Activated CD4-positive, alpha-beta T cell treated with anti-CD3 and anti-CD28 coated beads, Interleukin-2, amount 50 U/mL, for 1 hour (primary cell): ENCODE measurements at regions not wholly inside any gene's neighbourhood (a gene's known extent, or its start where the extent isn't known, plus 50 kb on each side); places are given as distances from the start of the nearest gene placed in this dataset.

Source experiments
- DNase-seq: peaks from one replicate; pipeline ENCODE4 v3.0.0-alpha.2; 2020

DNA sequence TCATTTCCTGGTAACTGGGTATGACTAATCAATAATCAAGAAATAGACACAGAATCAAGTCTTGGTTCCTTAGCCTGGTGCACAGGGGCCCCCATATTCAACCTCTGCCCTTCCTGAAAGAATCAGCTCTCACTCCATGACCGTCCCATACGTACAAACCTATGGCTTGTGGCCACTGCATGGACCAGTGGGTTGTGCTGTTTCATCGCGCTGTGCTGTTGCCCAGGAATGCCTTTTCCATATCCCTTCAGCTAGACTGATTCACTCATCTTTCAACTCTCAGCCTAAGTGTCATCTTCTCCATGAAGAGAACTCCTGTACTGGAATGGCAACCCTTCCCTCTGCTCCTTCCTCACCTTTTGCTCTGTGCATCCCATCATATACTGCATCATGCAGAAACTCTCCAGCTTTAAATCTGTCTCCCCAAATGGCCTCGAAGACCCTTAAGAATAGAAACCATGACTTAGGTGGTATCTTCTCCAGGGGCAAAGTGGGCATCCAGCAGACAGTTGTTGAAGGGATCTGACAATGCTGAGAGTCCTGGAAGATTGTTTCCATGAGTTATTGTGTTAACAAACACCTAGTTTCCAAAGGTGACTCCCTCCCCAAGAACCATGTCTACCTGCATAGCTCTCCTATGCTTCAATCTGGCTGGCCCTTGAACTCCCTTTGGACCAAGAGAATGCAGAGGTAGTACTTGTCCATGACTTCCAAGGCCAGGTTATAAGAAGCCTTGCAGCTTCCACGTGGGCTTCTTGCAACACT lies 180.8 kb downstream of the ACTL7B start:
- no peak for DNase-seq

DNA sequence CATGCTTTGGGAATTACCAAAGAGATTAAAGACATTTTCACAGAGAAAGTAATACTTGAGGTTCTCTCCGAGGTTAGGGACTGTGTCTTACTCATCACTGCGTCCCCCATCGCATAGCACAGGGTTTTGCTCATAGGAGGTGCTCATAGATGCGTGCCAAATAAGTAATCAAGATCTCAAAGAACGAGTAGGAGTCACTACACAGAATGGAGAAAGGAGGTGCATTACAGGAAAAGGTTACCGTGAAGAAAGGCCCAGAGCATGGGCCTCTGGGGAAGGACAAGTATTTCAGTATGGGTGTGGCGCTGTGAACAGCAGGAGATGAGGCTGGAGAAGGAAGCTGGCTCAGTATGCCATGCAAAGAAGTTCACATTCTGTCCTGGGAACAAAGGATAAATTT lies 182.4 kb downstream of the ACTL7B start:
- DNase-seq, result no peak

DNA sequence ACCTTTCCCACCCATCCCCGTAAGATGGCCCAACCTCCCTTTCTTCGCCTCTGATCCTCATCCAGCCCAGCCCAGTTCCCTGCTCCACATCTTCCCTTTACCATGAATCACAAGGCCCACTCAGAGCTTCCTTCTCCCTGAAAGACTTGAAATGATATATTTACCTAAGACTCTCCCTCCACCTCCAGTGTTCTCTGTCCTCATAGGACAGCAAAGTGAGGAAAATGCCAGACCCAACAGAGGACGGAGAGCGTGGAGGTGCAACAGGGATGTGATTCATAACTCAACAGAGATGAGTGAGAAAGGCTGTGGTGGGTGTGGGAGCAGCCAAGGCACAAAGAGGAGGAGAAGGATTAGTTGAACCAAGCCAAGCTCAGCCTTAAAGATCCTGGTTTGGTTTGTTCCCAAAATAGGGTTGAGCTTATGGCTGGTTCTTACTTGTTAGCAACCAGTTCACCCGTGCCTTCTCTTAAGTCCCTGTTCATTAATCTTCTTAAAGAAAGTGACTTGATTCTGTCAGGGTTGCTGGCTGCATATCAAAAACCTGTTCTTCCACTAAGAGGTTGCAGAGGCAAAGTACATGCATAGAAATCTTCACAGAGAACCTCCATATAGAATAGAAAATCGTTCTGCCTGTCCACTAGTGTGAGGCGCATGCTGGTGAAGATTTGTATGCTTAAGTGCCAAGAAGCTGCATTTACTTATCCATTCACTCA lies 183.2 kb downstream of the ACTL7B start:
- no peak for DNase-seq

DNA sequence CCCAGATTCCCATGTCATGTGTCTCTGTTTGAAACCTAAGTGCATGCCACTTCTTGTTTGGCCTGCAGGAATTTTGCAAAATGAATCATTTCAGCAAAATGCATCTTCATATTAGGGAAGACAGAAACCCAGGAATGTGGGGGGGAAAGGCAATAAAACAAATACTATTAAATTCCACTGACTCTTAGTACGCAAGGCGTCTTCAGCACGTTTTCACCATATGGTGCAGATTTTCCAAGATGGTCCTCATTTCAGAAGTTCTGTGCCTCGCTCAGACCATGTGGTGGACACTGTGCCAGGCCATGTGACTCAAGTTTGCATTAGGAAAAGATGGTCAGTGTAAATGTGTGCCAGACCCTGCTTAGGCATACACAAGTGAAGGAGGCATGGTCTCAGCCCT lies 184.0 kb downstream of the ACTL7B start:
- no peak for DNase-seq

DNA sequence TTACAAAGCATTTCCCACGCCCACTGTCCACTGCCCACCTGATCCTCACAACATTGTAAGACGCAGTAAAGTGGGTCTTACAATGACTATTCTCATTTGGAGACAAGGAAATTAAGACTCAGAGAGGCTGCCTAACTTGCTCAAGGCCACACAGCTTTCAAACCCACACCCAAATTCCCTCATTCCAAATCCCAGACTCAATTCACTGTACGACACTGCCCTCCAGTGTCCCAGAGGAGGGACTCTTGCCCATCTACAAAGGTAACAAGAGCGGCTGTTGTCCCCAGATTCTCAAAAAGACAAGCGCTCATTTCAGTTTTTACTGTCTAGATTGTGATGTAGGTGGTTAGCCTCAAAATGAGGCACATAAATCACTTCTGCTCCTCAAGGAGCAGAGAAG lies 184.6 kb downstream of the ACTL7B start:
- DNase-seq, result no peak

DNA sequence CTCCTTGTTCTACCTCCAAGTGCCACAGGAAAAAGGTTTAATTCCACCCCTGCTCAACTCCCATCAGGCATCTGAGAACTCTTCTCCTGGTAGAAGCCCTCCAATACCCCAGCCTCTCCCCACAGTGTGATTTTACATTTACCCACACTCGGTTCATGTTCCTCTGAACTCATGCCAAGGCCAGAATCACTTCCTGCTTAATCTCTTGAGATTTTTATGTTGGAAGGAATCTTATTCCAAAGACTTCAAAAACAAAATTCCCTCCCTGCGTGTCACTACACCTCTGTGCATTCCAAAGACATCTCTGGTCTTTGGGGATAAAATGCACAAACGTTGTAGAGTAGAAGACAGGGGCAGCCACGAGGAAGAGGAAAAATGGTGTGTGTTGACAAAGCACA lies 186.8 kb downstream of the ACTL7B start:
- no peak for DNase-seq

DNA sequence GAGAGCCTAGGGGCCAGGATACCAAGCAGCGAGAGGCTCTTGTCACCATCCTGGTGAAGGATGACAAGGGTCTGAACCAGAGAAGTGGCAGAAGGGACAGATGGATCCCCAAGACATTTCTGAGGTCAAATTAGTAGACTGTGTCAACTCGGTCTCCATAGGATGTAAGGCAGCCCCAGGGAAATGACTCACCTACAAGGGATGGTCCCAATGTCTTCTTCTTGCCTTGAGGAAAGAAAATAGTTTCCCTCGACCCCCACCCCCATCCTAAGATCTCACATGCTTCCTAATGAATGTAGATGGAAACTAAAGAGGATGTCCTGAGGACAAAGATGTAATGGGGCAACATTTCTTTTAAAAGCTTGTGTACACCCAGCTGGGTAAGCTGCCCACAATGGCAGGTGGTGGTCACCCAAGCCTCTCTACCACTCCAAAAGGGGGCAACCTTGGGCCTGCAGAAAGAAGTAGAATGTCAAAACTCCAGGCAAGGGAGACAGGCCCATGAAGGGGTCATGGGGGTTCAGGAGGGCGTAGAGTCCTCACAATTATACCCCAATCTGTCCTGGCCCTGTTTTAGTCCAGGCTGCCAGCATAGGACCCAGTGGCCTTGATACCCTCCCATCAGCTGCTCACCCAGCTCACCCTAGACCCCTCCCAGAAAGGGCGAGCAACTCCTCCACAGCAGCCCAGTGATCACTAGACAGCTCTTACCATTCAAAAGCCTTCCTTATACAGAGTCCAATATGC lies 187.4 kb downstream of the ACTL7B start:
- DNase-seq, result no peak

DNA sequence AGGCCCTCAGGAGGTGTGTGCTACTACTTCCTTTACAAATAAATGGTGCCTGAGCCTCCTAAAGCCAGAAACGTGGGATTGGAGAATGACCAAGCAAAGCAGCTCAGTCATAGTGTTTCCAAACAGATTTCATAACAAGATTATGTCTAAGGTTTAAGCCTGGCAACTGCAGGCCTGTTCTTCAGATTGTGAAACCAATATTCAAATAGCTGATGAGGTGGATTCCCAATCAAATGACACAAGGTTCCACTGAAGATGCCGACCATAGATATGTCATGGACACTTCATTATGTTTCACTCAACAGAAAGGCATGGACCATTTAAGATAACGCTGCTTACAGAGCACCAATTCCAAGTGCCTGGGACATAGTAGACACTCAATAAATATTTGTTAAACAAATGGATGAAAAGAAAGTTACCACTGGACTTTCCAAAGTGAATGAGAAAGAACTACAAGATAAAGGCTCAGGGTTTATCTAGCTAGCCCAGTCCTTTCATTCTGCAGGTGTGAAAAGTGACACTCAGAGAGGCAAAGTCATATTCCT lies 189.5 kb downstream of the ACTL7B start:
- DNase-seq, result no peak

DNA sequence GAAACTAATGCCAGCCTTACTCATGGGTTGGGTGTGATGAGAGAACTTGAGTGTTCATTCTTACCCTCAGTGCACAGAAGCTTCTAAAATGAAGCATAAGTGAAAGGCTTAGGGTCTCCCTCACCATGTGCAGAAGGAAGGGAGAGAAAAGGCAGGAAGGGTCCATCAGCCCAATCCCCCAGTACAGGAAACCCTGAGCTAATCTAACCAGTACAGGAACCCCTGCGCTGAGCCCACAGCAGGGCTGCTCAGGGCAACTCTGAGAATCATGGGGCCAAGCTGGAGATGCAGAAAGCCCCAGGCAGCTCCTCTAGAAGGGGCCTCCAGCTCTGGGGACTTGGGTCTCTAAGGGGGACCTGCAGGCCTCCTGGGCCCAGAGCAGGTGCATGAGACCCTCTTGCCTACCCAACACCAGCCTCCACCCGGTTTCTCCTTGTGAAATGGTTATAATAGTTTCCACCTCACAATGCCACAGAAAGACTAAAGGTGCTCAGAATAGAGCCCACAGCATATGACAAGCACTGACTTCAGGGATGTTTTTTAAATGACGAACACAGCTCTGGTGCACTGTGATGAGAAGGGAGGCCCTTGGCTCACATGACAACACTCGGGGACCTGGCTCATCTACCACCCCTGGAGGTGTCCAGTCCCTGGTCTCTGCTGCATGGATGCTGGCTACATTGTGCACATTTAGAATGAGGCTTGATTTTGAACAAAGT lies 190.1 kb downstream of the ACTL7B start:
- DNase-seq, result no peak

DNA sequence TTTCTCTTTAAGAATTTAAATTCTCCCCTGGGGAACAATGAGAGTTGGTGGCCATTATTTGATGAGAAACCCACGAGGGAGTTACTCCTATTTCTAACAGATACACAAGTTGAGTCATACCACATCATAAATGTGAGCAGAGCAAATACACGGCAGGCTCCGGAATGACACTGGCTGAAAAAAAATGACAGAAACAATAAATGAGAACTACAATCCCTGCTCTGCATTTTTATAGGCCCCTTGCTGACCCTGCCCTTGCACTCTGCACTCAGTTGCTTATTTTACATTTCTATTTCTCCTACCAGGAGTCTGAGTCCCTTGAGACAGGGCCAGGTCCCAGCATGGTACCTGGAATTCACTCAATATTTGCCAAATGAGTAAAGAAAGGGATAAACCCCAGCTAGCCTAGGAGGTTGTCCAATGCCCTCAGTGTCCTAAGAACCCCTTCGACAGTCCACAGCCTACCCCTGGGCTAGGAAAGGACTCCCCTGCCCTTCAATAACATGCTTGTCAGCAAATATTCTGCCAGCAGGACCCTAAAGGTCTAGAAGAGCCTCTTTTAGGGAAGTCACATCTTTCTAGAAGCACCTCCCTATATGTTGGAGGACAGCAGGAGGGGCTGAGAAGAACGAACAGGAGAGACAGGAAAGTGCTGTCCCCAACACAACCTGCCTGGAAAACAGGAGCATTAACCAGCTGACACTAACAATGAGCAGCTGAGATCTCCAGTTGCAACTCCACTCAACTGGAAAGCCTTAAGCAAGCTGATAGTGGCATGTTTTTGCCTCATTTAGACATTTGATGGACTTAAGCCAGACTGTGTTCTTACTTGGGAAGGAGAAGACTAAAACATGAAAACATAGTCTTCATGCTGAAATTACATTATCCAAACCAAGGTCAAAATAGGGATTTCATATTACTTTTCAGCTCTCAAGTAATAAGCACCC lies 191.2 kb downstream of the ACTL7B start:
- DNase-seq, result no peak

DNA sequence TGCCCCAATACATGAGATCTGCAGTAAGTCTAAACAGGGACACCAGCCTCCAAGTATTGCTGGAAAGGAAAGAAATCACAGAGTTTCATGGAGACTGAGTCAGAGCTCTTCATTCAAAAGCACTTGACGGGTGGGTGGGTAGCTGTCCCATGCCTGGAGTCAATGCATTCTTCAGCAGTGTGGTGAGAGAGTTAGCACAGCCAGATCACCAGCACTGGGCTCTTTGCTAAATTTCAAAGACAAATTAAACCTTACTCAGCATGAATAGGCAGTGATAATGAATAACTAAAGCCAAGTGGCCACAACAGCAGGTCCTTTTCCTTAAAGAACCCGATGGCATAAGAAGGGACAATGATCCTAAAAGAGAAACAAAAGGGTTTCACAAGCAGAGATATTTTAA lies 192.4 kb downstream of the ACTL7B start:
- DNase-seq, result no peak

DNA sequence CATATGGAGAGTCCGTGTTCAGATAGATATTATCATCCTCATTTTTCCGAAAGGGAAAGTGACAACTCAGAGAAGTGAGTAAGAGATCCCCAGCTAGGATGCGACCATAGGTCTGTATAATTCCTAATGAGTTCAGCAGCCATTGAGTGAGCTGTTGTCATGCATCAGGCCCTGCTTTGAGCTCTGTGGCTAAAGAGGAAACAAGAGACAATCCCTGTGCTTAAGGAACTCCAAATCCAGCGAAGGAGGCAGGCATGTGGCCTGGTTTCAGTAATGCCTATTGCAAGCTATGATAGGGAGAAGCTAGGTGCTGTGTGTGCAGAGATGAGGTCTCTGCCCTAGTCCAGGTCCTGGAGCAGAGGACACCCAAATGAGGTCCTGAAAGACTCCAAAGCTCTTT lies 192.8 kb downstream of the ACTL7B start:
- no peak for DNase-seq

DNA sequence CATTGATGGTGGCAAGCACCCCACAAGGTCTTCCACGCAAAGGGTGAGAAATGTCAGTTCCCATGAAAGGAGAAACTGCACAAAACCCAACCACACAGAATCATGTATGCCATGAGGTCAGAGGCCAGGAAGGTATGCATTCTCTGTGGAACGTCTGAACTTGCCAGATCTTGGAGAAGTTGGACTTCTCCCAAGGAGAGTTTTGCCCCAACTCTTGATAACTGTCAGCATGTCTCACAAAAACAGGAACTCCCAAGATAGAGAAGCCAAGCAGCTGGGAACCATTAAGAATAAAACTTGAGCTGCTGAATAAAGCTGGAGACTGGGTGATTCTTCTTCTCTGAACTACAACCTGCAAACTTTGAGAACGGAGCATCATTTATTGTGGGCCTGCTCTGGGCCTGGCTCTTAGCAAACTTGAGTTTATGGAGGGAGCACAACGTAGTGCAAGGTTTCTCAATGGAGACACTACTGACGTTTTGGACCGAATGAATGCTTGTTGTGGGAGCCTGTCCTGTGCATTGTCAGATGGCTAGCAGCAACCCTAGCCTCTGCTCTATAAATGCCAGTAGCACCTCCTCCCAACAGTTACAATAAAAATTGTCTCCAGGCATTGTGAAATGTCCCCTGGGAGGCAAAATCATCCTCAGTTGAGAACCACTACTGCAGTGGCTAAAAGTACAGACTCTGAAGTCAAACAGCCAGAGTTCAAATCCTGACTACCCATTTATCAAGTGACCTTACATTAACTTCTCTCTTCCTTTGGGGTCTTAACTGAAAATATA lies 193.5 kb downstream of the ACTL7B start:
- no peak for DNase-seq

DNA sequence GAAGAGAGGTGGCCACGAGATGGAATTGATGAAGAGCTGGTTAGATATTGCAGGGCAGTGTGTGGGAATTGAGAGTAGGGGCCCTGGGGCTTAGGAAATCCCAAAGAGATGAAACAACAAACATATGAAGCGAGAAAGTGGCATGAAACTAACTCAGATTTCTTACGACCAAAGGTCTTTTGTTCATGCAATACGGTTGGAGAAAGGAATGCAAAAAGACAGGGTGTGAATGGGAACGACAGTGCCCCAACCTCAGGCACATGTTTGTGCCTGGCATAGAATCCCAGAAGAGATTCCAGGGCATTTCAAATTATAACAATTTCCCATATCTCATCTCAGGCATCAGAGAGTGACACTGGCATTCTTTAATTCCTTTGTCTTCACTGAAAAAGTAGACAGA lies 199.2 kb downstream of the ACTL7B start:
- DNase-seq, result no peak

DNA sequence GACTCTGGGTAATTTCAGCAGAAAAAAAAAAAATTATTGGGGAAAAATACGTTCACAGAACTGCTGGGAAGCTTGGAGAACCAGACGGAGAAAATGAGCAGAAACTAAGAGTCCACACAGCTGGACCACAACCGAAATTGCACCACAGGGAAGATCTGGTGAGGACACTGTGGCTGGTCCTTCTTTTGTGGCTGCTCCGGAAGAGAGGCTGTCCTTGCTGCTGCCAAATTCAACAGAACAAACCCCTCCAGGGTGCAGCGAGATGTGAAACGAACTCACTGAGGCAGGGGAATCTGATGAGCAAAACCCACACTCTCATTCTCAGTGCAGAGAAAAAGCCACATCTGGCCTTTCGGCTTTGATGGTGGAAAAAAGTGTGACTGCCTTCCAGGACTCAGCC lies 200.0 kb downstream of the ACTL7B start:
- no peak for DNase-seq

DNA sequence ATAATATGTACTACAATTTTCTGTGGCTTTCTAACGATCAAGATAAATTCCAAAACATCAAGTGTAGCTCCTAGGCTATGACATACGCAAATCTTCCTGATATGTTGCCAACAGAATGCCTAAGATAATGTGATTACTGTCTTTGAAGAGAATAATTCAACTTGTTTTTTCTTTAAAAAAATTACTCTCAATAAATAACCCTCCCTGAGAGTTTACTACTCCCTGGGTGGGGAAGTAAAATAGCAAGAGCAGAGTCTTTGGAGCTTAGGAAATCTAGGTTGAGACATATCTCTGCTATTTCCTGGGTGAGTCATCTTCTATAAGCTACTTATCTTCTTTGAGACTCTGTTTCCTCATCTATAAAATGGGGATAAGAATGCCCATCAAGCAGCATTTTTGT lies 201.2 kb downstream of the ACTL7B start:
- no peak for DNase-seq

DNA sequence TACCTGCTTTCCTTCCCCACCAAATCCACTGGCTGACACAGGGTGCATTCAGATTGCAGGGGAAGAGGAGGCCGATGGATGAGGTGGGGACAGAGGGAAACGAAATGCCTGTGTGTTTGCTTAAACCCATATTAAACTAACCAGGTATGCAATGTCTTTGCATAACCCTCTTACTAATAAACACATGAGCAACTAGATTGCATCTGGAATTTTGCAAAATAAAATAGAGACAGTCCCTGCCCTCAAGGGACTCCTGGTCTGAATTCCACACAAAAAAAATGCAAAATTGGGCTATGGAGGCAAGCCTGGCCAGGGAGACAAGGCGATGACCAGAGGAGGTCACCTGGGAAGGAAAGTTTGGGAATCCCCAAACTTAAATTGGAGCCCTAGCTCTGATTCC lies 202.9 kb downstream of the ACTL7B start:
- DNase-seq, result no peak

DNA sequence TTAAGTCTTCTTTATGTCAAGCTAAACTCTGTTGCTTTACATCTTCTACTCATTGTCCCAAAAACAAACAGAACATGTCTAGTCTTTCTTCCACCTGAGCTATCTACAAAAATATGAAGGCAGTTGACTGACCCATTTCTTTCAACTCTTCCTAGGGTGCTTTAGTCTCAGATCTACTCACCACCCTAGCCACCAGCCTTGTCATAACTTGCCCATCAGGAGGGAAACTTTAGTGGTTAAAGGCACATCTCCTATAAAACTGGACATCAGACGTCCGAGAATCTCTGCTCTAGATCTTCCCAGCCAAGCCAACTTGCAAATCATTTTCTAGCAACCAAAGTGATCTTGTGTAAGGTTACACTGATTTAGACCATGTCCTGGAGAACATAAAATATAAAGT lies 205.0 kb downstream of the ACTL7B start:
- DNase-seq, result no peak

DNA sequence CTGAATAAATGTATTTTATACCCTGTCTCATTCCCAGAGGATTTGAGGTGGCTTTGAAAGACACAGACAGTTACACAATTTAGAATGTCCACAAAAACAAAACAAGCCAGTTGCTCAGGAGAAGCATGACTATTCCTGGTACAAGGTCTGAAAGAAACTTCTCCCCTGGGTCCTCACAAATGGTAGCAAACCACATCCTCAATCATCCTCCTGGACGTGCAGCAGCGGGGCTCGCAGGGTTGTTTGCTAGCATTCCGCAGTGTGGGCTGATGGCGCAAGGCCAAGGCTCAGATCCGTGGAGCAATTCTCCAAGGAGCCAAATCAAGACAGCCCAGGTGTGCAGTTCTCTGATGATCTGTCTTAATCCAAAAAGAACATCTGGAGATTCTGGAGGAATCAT lies 210.3 kb downstream of the ACTL7B start:
- DNase-seq, result no peak

DNA sequence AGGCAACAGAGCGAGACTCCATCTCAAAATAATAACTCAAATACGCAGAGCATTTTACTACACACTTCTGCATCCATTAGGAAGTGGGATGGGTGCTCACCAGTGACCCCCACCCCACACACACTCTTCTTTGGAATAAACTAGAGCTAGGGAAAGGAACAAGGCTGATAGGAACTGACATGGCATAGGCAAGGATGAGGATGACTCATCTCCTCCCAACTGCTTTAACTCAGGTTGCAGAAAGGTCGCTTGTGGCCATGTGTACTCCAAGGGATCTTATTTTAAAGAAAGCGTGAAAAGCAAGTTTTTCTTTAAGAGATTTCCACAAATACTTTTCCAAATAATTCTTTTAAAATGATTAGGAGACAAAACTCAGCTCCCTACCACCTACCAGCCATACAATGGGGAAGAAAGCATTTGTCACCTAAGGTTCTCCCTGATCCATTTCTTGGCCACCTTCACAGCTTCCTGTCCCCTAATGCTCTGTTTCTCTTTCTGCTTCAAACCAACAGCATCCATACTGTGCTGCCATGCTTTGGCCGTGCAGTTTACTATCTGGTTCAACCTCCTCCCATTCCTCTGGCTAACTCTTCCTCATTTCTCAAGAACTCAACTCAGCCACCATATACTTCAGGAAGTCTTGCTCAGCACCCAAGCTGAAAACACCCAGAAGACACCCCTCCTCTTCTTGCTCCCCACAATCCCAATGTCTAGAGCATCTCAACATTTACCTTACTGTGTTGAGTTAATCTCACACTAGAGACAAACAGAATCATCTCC lies 211.9 kb downstream of the ACTL7B start:
- DNase-seq, result no peak
